ENCODE measurements at regions not wholly inside any gene's neighbourhood (a gene's known extent, or its start where the extent isn't known, plus 50 kb on each side); places are given as distances from the start of the nearest gene placed in this dataset.

- Histone ChIP-seq H3K9me3 (no peaks in the 10 kb centered on the region), H3K36me3 (replicated peaks) (no peaks in the 10 kb centered on the region), H3K27me3 (ENCODE audit: low read depth) (no peaks in the 10 kb centered on the region), H3K4me1 (no peaks in the 10 kb centered on the region), H3K4me3 (no peak overlapping the region)
- in situ Hi-C loops (cut with MboI; ENCODE audit: low sequenced_read_pairs): no loop called here
- DNase-seq (ENCODE audit: low spot score in 2 of 2): no peak
Measured at GRCh38 chr17:13293421-13293820, 275.6 kb upstream of the ELAC2 start.

GRCh38 chr17:13292291-13292690 lies 274.5 kb upstream of the ELAC2 start:
- H3K4me3 ChIP-seq: no peak overlapping the region

GRCh38 chr17:13288248-13288647 lies 270.4 kb upstream of the ELAC2 start:
- Histone ChIP-seq H3K9me3 (no peaks in the 10 kb centered on the region), H3K27me3 (ENCODE audit: low read depth) (no peaks in the 10 kb centered on the region), H3K36me3 (replicated peaks) (no peaks in the 10 kb centered on the region), H3K4me1 (no peaks in the 10 kb centered on the region), H3K4me3 (no peak overlapping the region)
- no peak for DNase-seq (ENCODE audit: low spot score in 2 of 2)
- in situ Hi-C loops (cut with MboI; ENCODE audit: low sequenced_read_pairs): no loop called here

More at GRCh38 chr17:13292291-13292690, 274.5 kb upstream of the ELAC2 start:
- Histone ChIP-seq H3K27me3 (ENCODE audit: low read depth) (no peaks in the 10 kb centered on the region), H3K9me3 (no peaks in the 10 kb centered on the region), H3K4me1 (no peaks in the 10 kb centered on the region), H3K36me3 (replicated peaks) (no peaks in the 10 kb centered on the region)
- in situ Hi-C loops (cut with MboI; ENCODE audit: low sequenced_read_pairs): no loop called here
- DNase-seq (ENCODE audit: low spot score in 2 of 2): no peak

DNA sequence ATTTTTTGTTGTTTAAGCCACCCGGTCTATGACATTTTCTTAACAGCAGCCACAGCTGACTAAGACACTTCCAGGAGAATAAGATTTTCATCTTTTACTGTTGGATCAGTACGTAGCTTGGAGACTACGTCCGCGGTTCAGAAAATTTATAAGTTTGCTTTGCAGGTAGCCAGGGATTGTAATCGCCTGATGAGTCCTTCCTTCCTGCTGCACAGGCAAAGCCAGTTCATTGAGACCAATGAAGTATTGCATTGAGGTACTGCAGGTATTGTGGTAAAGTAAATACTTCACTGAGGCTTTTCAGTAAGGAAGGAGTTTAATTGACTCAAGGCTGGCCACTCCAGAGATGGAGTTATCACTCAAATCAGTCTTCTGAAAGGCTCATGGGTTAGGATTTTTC lies 269.4 kb upstream of the ELAC2 start:
- H3K27me3 ChIP-seq (ENCODE audit: low read depth): no peaks in the 10 kb centered on the region
- H3K36me3 ChIP-seq (replicated peaks): no peaks in the 10 kb centered on the region
- in situ Hi-C loops (cut with MboI; ENCODE audit: low sequenced_read_pairs): no loop called here
- H3K4me1 ChIP-seq: no peaks in the 10 kb centered on the region
- H3K9me3 ChIP-seq: no peaks in the 10 kb centered on the region
- H3K4me3 ChIP-seq: no peak overlapping the region
- DNase-seq (ENCODE audit: low spot score in 2 of 2): no peak

- no peak for DNase-seq (ENCODE audit: low spot score in 2 of 2)
- in situ Hi-C loops (cut with MboI; ENCODE audit: low sequenced_read_pairs): no loop called here
- Histone ChIP-seq H3K4me3 (no peak overlapping the region), H3K9me3 (no peaks in the 10 kb centered on the region; the same call in 1 of the 2 replicates), H3K4me1 (no peaks in the 10 kb centered on the region), H3K36me3 (replicated peaks) (no peaks in the 10 kb centered on the region), H3K27me3 (ENCODE audit: low read depth) (no peaks in the 10 kb centered on the region)
Measured at GRCh38 chr17:13283606-13284005, 265.8 kb upstream of the ELAC2 start.

- no peak for DNase-seq (ENCODE audit: low spot score in 2 of 2)
- no peak overlapping the region for H3K4me3 ChIP-seq
- in situ Hi-C loops (cut with MboI; ENCODE audit: low sequenced_read_pairs): no loop called here
- no peaks in the 10 kb centered on the region for H3K4me1 ChIP-seq
- H3K36me3 ChIP-seq (replicated peaks): no peaks in the 10 kb centered on the region
- no peaks in the 10 kb centered on the region; the same call in 1 of the 2 replicates for H3K9me3 ChIP-seq
- H3K27me3 ChIP-seq (ENCODE audit: low read depth): no peaks in the 10 kb centered on the region
Measured at GRCh38 chr17:13281626-13282025, 263.8 kb upstream of the ELAC2 start.

- H3K9me3 ChIP-seq: no peaks in the 10 kb centered on the region
- no peak for DNase-seq (ENCODE audit: low spot score in 2 of 2)
- H3K4me3 ChIP-seq: no peak overlapping the region
- in situ Hi-C loops (cut with MboI; ENCODE audit: low sequenced_read_pairs): no loop called here
- H3K36me3 ChIP-seq (replicated peaks): no peaks in the 10 kb centered on the region
- H3K4me1 ChIP-seq: no peaks in the 10 kb centered on the region
- H3K27me3 ChIP-seq (ENCODE audit: low read depth): no peaks in the 10 kb centered on the region
Measured at GRCh38 chr17:13273806-13274205, 256.0 kb upstream of the ELAC2 start.

- H3K27me3 ChIP-seq (ENCODE audit: low read depth): no peaks in the 10 kb centered on the region
- no peaks in the 10 kb centered on the region for H3K9me3 ChIP-seq
- no peaks in the 10 kb centered on the region for H3K4me1 ChIP-seq
- in situ Hi-C loops (cut with MboI; ENCODE audit: low sequenced_read_pairs): no loop called here
- DNase-seq (ENCODE audit: low spot score in 2 of 2): no peak
- no peak overlapping the region for H3K4me3 ChIP-seq
- H3K36me3 ChIP-seq (replicated peaks): no peaks in the 10 kb centered on the region
Measured at GRCh38 chr17:13272296-13272695, 254.5 kb upstream of the ELAC2 start.

- in situ Hi-C loops (cut with MboI; ENCODE audit: low sequenced_read_pairs): no loop called here
- no peak overlapping the region for H3K4me3 ChIP-seq
- H3K9me3 ChIP-seq: no peaks in the 10 kb centered on the region
- no peaks in the 10 kb centered on the region for H3K27me3 ChIP-seq (ENCODE audit: low read depth)
- no peaks in the 10 kb centered on the region for H3K36me3 ChIP-seq (replicated peaks)
- no peak for DNase-seq (ENCODE audit: low spot score in 2 of 2)
- H3K4me1 ChIP-seq: no peaks in the 10 kb centered on the region
Measured at GRCh38 chr17:13268791-13269595, 251.2 kb upstream of the ELAC2 start.

DNA sequence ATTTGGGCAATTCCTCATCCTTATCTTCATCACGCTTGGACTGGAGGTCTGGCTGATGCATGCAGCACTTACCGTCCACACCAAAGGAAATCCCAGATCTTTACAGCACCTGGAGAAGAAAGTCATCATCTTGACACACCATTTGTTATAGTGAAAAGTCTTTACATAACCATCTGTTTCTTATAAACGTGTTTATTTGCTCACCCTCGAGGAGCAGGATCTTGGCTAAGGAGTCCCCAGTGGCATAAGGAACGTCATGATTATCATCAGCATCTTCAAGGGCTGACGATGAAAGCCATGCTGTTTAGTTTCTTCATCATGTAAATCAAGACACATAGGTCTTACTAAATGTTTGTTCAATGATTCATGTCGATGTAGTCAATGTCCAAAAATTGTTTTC lies 248.8 kb upstream of the ELAC2 start:
- H3K36me3 ChIP-seq (replicated peaks): no peaks in the 10 kb centered on the region
- DNase-seq (ENCODE audit: low spot score in 2 of 2): no peak
- H3K4me1 ChIP-seq: no peaks in the 10 kb centered on the region
- H3K4me3 ChIP-seq: no peak overlapping the region
- in situ Hi-C loops (cut with MboI; ENCODE audit: low sequenced_read_pairs): no loop called here
- no peaks in the 10 kb centered on the region for H3K9me3 ChIP-seq
- no peaks in the 10 kb centered on the region for H3K27me3 ChIP-seq (ENCODE audit: low read depth)

DNA sequence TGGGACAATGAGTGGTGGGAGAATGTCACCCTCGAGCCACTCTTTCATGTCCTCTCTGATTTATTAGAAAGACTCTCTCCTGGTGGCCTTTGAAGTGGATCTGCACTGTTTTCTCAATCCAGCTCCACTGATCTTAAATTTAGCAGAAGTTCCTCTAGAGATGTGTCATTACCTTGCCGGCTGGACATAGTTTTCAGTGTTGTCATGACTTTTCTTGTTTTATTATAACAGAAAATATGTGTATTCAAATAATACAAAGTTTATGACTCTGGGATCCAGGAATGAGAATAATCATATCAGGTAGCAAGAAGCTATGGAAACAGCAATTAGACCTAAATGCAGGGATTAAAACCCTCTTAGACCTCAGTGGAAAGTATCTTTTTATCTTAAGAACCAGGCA lies 247.5 kb upstream of the ELAC2 start:
- no peaks in the 10 kb centered on the region for H3K27me3 ChIP-seq (ENCODE audit: low read depth)
- H3K36me3 ChIP-seq (replicated peaks): no peaks in the 10 kb centered on the region
- in situ Hi-C loops (cut with MboI; ENCODE audit: low sequenced_read_pairs): no loop called here
- no peak for DNase-seq (ENCODE audit: low spot score in 2 of 2)
- H3K9me3 ChIP-seq: no peaks in the 10 kb centered on the region
- H3K4me1 ChIP-seq: no peaks in the 10 kb centered on the region
- H3K4me3 ChIP-seq: no peak overlapping the region

DNA sequence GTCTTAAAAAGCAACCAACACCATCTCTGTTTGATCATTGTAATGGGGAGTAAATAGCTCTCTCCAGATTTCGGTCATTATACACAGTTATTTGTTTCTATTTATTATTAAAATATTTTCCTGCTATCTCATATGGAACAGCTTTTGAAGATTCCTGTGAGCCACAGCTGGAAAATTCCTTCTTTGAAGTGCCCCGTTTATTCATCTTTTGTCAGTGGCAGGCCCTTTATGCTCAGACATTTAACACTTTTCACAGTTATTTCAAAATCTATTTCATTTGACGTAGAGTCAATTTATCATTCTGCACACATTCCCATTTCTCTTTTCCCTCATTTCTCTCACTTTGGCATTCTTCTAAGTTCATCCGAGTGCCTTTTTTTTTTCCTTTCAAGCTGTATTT lies 245.9 kb upstream of the ELAC2 start:
- no peaks in the 10 kb centered on the region for H3K36me3 ChIP-seq (replicated peaks)
- in situ Hi-C loops (cut with MboI; ENCODE audit: low sequenced_read_pairs): no loop called here
- H3K4me1 ChIP-seq: no peaks in the 10 kb centered on the region
- no peaks in the 10 kb centered on the region for H3K27me3 ChIP-seq (ENCODE audit: low read depth)
- H3K4me3 ChIP-seq: no peak overlapping the region
- H3K9me3 ChIP-seq: no peaks in the 10 kb centered on the region
- DNase-seq (ENCODE audit: low spot score in 2 of 2): no peak

DNA sequence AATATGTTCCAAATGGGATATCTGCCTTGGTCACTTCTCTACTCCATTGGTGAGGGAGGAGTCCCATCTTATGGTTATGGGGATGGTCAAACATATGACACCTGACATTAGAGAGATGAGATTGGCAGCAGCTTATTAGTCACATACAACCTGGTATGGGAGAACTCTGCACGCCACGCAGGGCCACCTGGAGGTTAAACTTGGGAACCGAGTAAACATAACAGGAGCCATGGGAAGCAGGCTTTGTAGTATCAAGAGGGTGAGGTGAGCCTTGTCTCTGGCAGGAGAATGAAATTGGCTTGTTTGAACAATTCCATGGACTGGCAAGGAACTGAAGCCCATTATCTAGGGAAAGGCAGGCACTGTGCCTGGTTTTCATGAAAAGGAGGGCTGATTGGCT lies 238.7 kb upstream of the ELAC2 start:
- H3K4me1 ChIP-seq: no peaks in the 10 kb centered on the region
- no peak overlapping the region for H3K4me3 ChIP-seq
- no peaks in the 10 kb centered on the region for H3K36me3 ChIP-seq (replicated peaks)
- in situ Hi-C loops (cut with MboI; ENCODE audit: low sequenced_read_pairs): no loop called here
- H3K27me3 ChIP-seq (ENCODE audit: low read depth): no peaks in the 10 kb centered on the region
- H3K9me3 ChIP-seq: no peaks in the 10 kb centered on the region
- no peak for DNase-seq (ENCODE audit: low spot score in 2 of 2)

DNA sequence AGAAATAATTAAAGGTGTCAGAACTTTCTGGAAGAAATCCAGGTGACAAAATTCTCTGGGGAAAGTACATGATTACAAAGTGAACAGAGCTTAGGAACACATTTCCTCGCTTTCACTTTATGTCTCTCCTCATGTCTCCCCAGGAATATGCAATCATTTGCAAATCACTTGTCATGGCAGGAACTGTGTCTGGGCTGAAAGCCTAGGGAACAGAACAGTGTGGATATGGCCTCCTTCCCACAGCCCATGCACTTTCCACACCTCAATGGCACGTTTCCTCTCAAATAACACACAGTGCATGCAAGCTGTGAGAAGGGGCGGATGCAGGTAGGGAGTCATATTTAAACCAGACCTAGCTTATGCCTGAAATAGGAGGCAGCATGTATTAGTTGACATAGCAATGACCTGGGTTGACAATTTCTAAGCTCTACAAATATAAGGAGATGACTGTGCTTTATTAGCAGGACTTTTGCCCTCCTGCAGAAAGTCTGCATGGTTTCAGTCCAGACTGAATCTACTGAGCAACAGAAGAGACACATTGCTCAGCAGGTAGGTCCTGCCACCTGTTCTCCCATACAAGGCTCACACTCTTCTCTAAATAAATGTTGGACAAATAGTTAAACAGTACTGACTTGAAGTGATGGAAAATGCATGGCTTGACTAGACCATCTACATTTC lies 236.0 kb upstream of the ELAC2 start:
- Histone ChIP-seq H3K27me3 (ENCODE audit: low read depth) (no peaks in the 10 kb centered on the region), H3K9me3 (no peaks in the 10 kb centered on the region), H3K4me3 (no peak overlapping the region), H3K4me1 (no peaks in the 10 kb centered on the region), H3K36me3 (replicated peaks) (no peaks in the 10 kb centered on the region)
- DNase-seq (ENCODE audit: low spot score in 2 of 2): no peak
- in situ Hi-C loops (cut with MboI; ENCODE audit: low sequenced_read_pairs): no loop called here

Measured in HAP-1 (cell line).